GM21737 (cell line): ENCODE measurements at regions not wholly inside any gene's neighbourhood (a gene's known extent, or its start where the extent isn't known, plus 50 kb on each side); places are given as distances from the start of the nearest gene placed in this dataset.

ENCODE experiments used
- ATAC-seq: cut with Tn5 transposase; IDR thresholded peaks from one replicate; pipeline ENCODE4 v1.9.1; 2021; ENCODE audit warnings: mild to moderate bottlenecking, moderate library complexity; ENCODE audit not compliant: unreplicated experiment

GRCh38 chr4:15130441-15130840, 128.2 kb downstream of the CPEB2 start:
- no peak for ATAC-seq

GRCh38 chr4:15131551-15131950, 129.3 kb downstream of the CPEB2 start:
- no peak for ATAC-seq

- no peak for ATAC-seq
Observed at GRCh38 chr4:15132739-15133138, 130.5 kb downstream of the CPEB2 start.

GRCh38 chr4:15139599-15139998, 137.3 kb downstream of the CPEB2 start:
- no peak for ATAC-seq

- ATAC-seq, result no peak
Observed at GRCh38 chr4:15142201-15142600, 139.9 kb downstream of the CPEB2 start.

- ATAC-seq, result no peak
Observed at GRCh38 chr4:15143551-15143950, 141.3 kb downstream of the CPEB2 start.

- no peak for ATAC-seq
Observed at GRCh38 chr4:15144249-15144966, 142.1 kb downstream of the CPEB2 start.

- ATAC-seq, result no peak
Observed at GRCh38 chr4:15144967-15145295, 142.7 kb downstream of the CPEB2 start.

GRCh38 chr4:15145709-15146108, 143.4 kb downstream of the CPEB2 start:
- ATAC-seq, result no peak

- no peak for ATAC-seq
Observed at GRCh38 chr4:15147714-15148113, 145.4 kb downstream of the CPEB2 start.

GRCh38 chr4:15148199-15148598, 145.9 kb downstream of the CPEB2 start:
- no peak for ATAC-seq

GRCh38 chr4:15148691-15149090, 146.4 kb downstream of the CPEB2 start:
- ATAC-seq, result no peak

- ATAC-seq, result peak; percentile 64
Observed at GRCh38 chr4:15149234-15149838, 147.1 kb downstream of the CPEB2 start.

GRCh38 chr4:15149839-15150592, 147.7 kb downstream of the CPEB2 start:
- ATAC-seq, result peak; percentile 88

GRCh38 chr4:15150631-15151030, 148.3 kb downstream of the CPEB2 start:
- ATAC-seq, result no peak

- ATAC-seq, result no peak
Observed at GRCh38 chr4:15151033-15151432, 148.8 kb downstream of the CPEB2 start.

GRCh38 chr4:15153662-15154061, 151.4 kb downstream of the CPEB2 start:
- ATAC-seq, result no peak

- no peak for ATAC-seq
Observed at GRCh38 chr4:15158406-15159091, 156.3 kb downstream of the CPEB2 start.

GRCh38 chr4:15159477-15160019, 157.3 kb downstream of the CPEB2 start:
- ATAC-seq, result no peak

GRCh38 chr4:15161439-15161838, 159.2 kb downstream of the CPEB2 start:
- no peak for ATAC-seq

GRCh38 chr4:15162046-15162445, 159.8 kb downstream of the CPEB2 start:
- ATAC-seq, result no peak
